ENCODE measurements at regions not wholly inside any gene's neighbourhood (a gene's known extent, or its start where the extent isn't known, plus 50 kb on each side); places are given as distances from the start of the nearest gene placed in this dataset.

GRCh38 chr10:107244122-107244521 lies 79.6 kb upstream of the SORCS1 start:
- H2BK20ac ChIP-seq (ENCODE audit: low read depth, low read length) = no peak overlapping the region
- no peaks in the 10 kb centered on the region for H4K20me1 ChIP-seq (ENCODE audit: insufficient read depth, low read length)
- no peak overlapping the region for H3K56ac ChIP-seq (ENCODE audit: extremely low read depth, insufficient read depth, low read length)
- H3K9me3 ChIP-seq (ENCODE audit: control insufficient read depth, insufficient read depth, low read length) = peaks cover 4% of the 10 kb centered on the region; the same call in 1 of the 2 replicates
- TF ChIP-seq FOS (IDR thresholded peaks at IDR 0.05; ENCODE audit: low read depth, low read length) (no peak), NFE2L2 (IDR thresholded peaks at IDR 0.05; ENCODE audit: low read depth, low read length) (no peak), CHD1 (IDR thresholded peaks at IDR 0.05; ENCODE audit: low read depth, low read length) (no peak), USF2 (IDR thresholded peaks at IDR 0.05; ENCODE audit: low read depth, low read length) (no peak)
- H3K27me3 ChIP-seq (ENCODE audit: control insufficient read depth, insufficient read depth, low read length) = no peaks in the 10 kb centered on the region
- POLR2A ChIA-PET (ENCODE audit: unreplicated experiment) = no interaction called here
- intact Hi-C loops (cut with micrococcal nuclease) (no loop called here), dilution Hi-C loops (cut with HindIII; ENCODE audit: low sequenced_read_pairs, unreplicated experiment) (no loop called here), in situ Hi-C loops (cut with MboI; ENCODE audit: low sequenced_read_pairs) (no loop called here)
- no peak overlapping the region for H2AK5ac ChIP-seq (ENCODE audit: low read depth, low read length)
- no peak overlapping the region for H4K91ac ChIP-seq (ENCODE audit: insufficient read depth, low read depth, low read length)
- DNase-seq = no peak
- H3K4ac ChIP-seq (ENCODE audit: low read depth, low read length) = no peak overlapping the region
- H3K79me1 ChIP-seq (ENCODE audit: low read depth in 1 of 2, low read length in 2 of 2) = no peaks in the 10 kb centered on the region
- H2AFZ ChIP-seq (replicated peaks; ENCODE audit: low read length, poor library complexity) = no peak overlapping the region
- CTCF ChIA-PET = no interaction called here
- no peak overlapping the region for H3K27ac ChIP-seq (ENCODE audit: insufficient read depth, low read length)
- no peak for ATAC-seq (ENCODE audit: low read depth)
- H2AK9ac ChIP-seq (replicated peaks; ENCODE audit: low read depth, low read length, poor library complexity) = no peak overlapping the region
- H3K4me2 ChIP-seq (ENCODE audit: low read depth, low read length) = no peak overlapping the region
- no peak overlapping the region for H3K18ac ChIP-seq (ENCODE audit: low read depth, low read length)
- H3K4me3 ChIP-seq (ENCODE audit: insufficient read depth, low read depth, low read length) = no peak overlapping the region
- no peak overlapping the region for H2BK15ac ChIP-seq (ENCODE audit: low read depth, low read length)
- no peak overlapping the region for H2BK5ac ChIP-seq (ENCODE audit: low read depth, low read length, poor library complexity, severe bottlenecking)
- no peaks in the 10 kb centered on the region for H3K9me1 ChIP-seq (ENCODE audit: insufficient read depth, low read length)
- H4K8ac ChIP-seq (ENCODE audit: low read depth in 2 of 2, low read length in 2 of 2) = no peak overlapping the region
- no peaks in the 10 kb centered on the region for H3K36me3 ChIP-seq (ENCODE audit: control insufficient read depth, insufficient read depth, low read length)
- no peak overlapping the region for H3K14ac ChIP-seq (replicated peaks; ENCODE audit: low read depth, low read length)
- no TSS peak for BruUV-seq (replicated peaks)
- no peak overlapping the region for H3K23ac ChIP-seq (ENCODE audit: low read depth, low read length)
- WGBS, 2 experiments (ENCODE audit: extremely low coverage in 2 of 2, insufficient read length in 1 of 2) = no CpG with 5 or more reads among the region's 5 CpGs
- H3K4me1 ChIP-seq (ENCODE audit: control insufficient read depth, insufficient read depth, low read length) = no peaks in the 10 kb centered on the region
- H4K5ac ChIP-seq (ENCODE audit: low read depth, low read length) = no peak overlapping the region
- H2BK120ac ChIP-seq (ENCODE audit: low read depth, low read length) = no peak overlapping the region
- H3K9ac ChIP-seq (ENCODE audit: low read depth, low read length) = no peak overlapping the region

Measured in IMR-90 (cell line).